GM12878 (cell line): ENCODE measurements at regions not wholly inside any gene's neighbourhood (a gene's known extent, or its start where the extent isn't known, plus 50 kb on each side); places are given as distances from the start of the nearest gene placed in this dataset.

Source experiments
- ATAC-seq: fragments of 200-7000 bp; cut with Tn5 transposase; 3 replicates; pipeline ENCODE4 v1.9.1; 2020; ENCODE audit warnings: mild to moderate bottlenecking, moderate library complexity
- BruUV-seq: library from RNA; stranded (reverse); fragments of 400-500 nt; replicated peaks from 2 replicates; lab custom pipeline; 2021; lab: Mats Ljungman, UMichigan
- CTCF ChIA-PET: fragments of 300-600 bp; sonication (Branson Sonifier 250); formaldehyde crosslinking; extraction: SDS; loops from one replicate; lab custom pipeline; 2021; ENCODE audit warnings: inconsistent platforms; lab: Yijun Ruan, JAX
- POLR2A ChIA-PET: fragments of 350-600 bp; formaldehyde crosslinking; extraction: SDS; loops from one replicate; lab custom pipeline; 2021; ENCODE audit warnings: inconsistent platforms; lab: Charles Lee
- RAD21 ChIA-PET: fragments of 300-600 bp; sonication (Branson Sonifier 250); formaldehyde crosslinking; loops from one replicate; lab custom pipeline; 2023; ENCODE audit warnings: antibody characterized with exemption; ENCODE audit not compliant: unreplicated experiment; lab: Charles Lee
- SMC1A ChIA-PET: fragments of 300-600 bp; sonication (Branson Sonifier 250); formaldehyde crosslinking; loops from one replicate; lab custom pipeline; 2023; ENCODE audit not compliant: unreplicated experiment, uncharacterized antibody; lab: Charles Lee
- DNase-seq: peaks from one replicate; pipeline ENCODE4 v3.0.0-alpha.2; 2011; ENCODE audit warnings: low read depth, low spot score
- FAIRE-seq: peaks from 3 replicates; lab custom pipeline; 2011; peaks lifted over from hg19 to GRCh38; lab: Jason Lieb, UNC
- H2AFZ ChIP-seq: 2 replicates; pipeline ENCODE4 v1.6.0; 2011; ENCODE audit warnings: low read depth, low read length, control low read depth; ENCODE audit not compliant: control insufficient read depth
- H3K27ac ChIP-seq: 2 replicates; pipeline ENCODE4 v1.5.1; 2011; ENCODE audit warnings: control low read depth; ENCODE audit not compliant: control insufficient read depth, insufficient read depth
- H3K27me3 ChIP-seq, 2 experiments: replicated peaks in 1 of 2; 2 replicates each; pipeline versions ENCODE4 v1.6.0 to v1.6.1; 2011; ENCODE audit warnings: low read length in 1 of 2; ENCODE audit not compliant: control insufficient read depth in 2 of 2, insufficient read depth in 2 of 2
- H3K36me3 ChIP-seq, 2 experiments: 2 replicates each; pipeline ENCODE4 v1.5.1; 2011; ENCODE audit warnings: low read length in 1 of 2; ENCODE audit not compliant: control insufficient read depth in 2 of 2, insufficient read depth in 2 of 2
- H3K4me1 ChIP-seq: 2 replicates; pipeline ENCODE4 v1.6.1; 2011; ENCODE audit warnings: mild to moderate bottlenecking, low read length, moderate library complexity, mixed read lengths; ENCODE audit not compliant: control insufficient read depth, insufficient read depth
- H3K4me2 ChIP-seq: 2 replicates; pipeline ENCODE4 v1.6.0; 2011; ENCODE audit warnings: control low read depth; ENCODE audit not compliant: control insufficient read depth, insufficient read depth
- H3K4me3 ChIP-seq: fragments of 200-600 bp; sonication (generic); 2 replicates; pipeline ENCODE4 v1.5.1; 2016
- H3K79me2 ChIP-seq: 2 replicates; pipeline ENCODE4 v1.6.0; 2011; ENCODE audit warnings: low read length; ENCODE audit not compliant: control insufficient read depth, insufficient read depth
- H3K9ac ChIP-seq: 2 replicates; pipeline ENCODE4 v1.8.0; 2011; ENCODE audit warnings: low read length, control low read depth, mixed read lengths; ENCODE audit not compliant: control insufficient read depth, insufficient read depth
- H3K9me3 ChIP-seq: replicated peaks from 3 replicates; pipeline ENCODE4 v1.5.1; 2011; ENCODE audit warnings: mild to moderate bottlenecking, low read length; ENCODE audit not compliant: control insufficient read depth, insufficient read depth
- H4K20me1 ChIP-seq: 2 replicates; pipeline ENCODE4 v1.6.0; 2011; ENCODE audit not compliant: control insufficient read depth, insufficient read depth
- CHD1 ChIP-seq: IDR thresholded peaks from 2 replicates; pipeline ENCODE4 v1.6.1; 2012; ENCODE audit warnings: low read depth, low read length, improper control_type of control experiment
- EP300 ChIP-seq, 2 experiments: fragments of 150-350 bp in 1 of 2; IDR thresholded peaks; 2 replicates each; pipeline ENCODE4 v1.6.1; 2011 to 2012; ENCODE audit warnings: low read depth in 2 of 2, low read length in 2 of 2, borderline replicate concordance in 1 of 2, improper control_type of control experiment in 1 of 2, inconsistent platforms in 1 of 2; ENCODE audit not compliant: control insufficient read depth in 1 of 2
- FOXM1 ChIP-seq: IDR thresholded peaks from 2 replicates; pipeline ENCODE4 v1.6.1; 2012; ENCODE audit warnings: low read depth, mild to moderate bottlenecking, inconsistent platforms, low read length, moderate library complexity
- KLF5 ChIP-seq: fragments of 450-650 bp; IDR thresholded peaks from 2 replicates; pipeline ENCODE4 v1.6.1; 2014; ENCODE audit warnings: mild to moderate bottlenecking; ENCODE audit not compliant: partially characterized antibody
- MEF2A ChIP-seq: IDR thresholded peaks from 2 replicates; pipeline ENCODE4 v1.6.1; 2011; ENCODE audit warnings: low read depth, mild to moderate bottlenecking, low read length, moderate library complexity; ENCODE audit not compliant: insufficient read depth
- MYC ChIP-seq: IDR thresholded peaks from 2 replicates; pipeline ENCODE4 v1.6.1; 2011; ENCODE audit warnings: mild to moderate bottlenecking, low read length, moderate library complexity, inconsistent platforms; ENCODE audit not compliant: insufficient read depth, insufficient replicate concordance, insufficient read length, severe bottlenecking
- NR2F1 ChIP-seq: fragments of 450-650 bp; conservative IDR thresholded peaks from 2 replicates; pipeline ENCODE4 v1.6.1; 2017; ENCODE audit warnings: mild to moderate bottlenecking
- POU2F2 ChIP-seq: IDR thresholded peaks from 3 replicates; pipeline ENCODE4 v1.6.1; 2011; ENCODE audit warnings: low read depth, mild to moderate bottlenecking, low read length, borderline replicate concordance
- SUPT20H ChIP-seq: IDR thresholded peaks from 2 replicates; pipeline ENCODE4 v1.6.1; 2011; ENCODE audit warnings: low read depth, mild to moderate bottlenecking, low read length, moderate library complexity, borderline replicate concordance; ENCODE audit not compliant: control insufficient read depth
- SUZ12 ChIP-seq: fragments of 200-600 bp; sonication (generic); IDR thresholded peaks from one replicate; pipeline ENCODE4 v1.6.1; 2018; ENCODE audit warnings: antibody characterized with exemption, mild to moderate bottlenecking; ENCODE audit not compliant: unreplicated experiment
- WRNIP1 ChIP-seq: IDR thresholded peaks from 2 replicates; pipeline ENCODE4 v1.6.1; 2011; ENCODE audit warnings: low read depth, low read length, improper control_type of control experiment, borderline replicate concordance
- ZNF207 ChIP-seq: fragments of 450-650 bp; IDR thresholded peaks from 2 replicates; pipeline ENCODE4 v1.6.1; 2014; ENCODE audit warnings: antibody characterized with exemption, mild to moderate bottlenecking, borderline replicate concordance
- WGBS: methylation state at CpG from one replicate; pipeline ENCODE4 v1.1.6; 2016; ENCODE audit warnings: low lambda C conversion rate; ENCODE audit not compliant: insufficient replicate concordance, insufficient coverage; ENCODE audit errors: missing lambda C conversion rate; 5-methylcytosine and 5-hydroxymethylcytosine counted together
- in situ Hi-C: fragments of 300-500 bp; cut with MboI; formaldehyde crosslinking; loops from 9 replicates; pipeline ENCODE4 v1.14.3; 2018; ENCODE audit warnings: mixed read lengths
- intact Hi-C: fragments of 100-400 bp; cut with micrococcal nuclease; formaldehyde crosslinking; loops from one replicate; pipeline ENCODE4 v1.14.2; 2022; ENCODE audit not compliant: unreplicated experiment
- TF ChIP-seq, protein P1 (sequence below): fragments of 450-650 bp; conservative IDR thresholded peaks from 2 replicates; pipeline ENCODE4 v1.6.1; 2017; ENCODE audit warnings: mild to moderate bottlenecking, moderate library complexity
- TF ChIP-seq, protein P2 (sequence below): IDR thresholded peaks from 2 replicates; pipeline ENCODE4 v1.6.1; 2011; ENCODE audit warnings: borderline replicate concordance, low read depth, mild to moderate bottlenecking, moderate library complexity, low read length; ENCODE audit not compliant: insufficient read depth, poor library complexity, severe bottlenecking

DNA sequence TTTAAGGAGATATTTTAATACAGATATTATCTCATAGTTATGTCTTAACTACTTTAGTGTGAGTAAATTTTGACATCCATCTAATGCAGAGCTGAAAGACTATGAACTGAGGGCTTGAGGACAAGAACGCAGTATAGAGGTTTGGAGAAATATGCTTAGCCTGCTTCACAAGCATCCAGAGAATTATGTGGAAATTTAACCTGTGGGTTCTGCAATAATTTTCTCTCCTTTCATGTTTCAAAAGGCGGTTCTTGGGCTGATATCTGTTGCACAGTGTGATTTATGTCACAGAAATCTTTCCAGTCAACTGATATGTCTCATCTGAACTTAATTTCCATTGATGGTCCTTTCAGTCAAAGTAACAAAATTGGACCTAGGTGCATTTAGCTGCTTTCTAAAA lies 371.9 kb upstream of the VRK2 start:
- RAD21 ChIA-PET = interaction anchor here (1.2 kb wide), 1 partner anchor 333 kb away, joined by 3 read pairs; no protein-coding TSS in a partner anchor
- Histone ChIP-seq H3K9ac (no peak overlapping the region), H4K20me1 (no peaks in the 10 kb centered on the region), H3K4me1 (no peaks in the 10 kb centered on the region), H3K27me3 (no peaks in the 10 kb centered on the region), H3K27ac (no peak overlapping the region), H3K4me2 (no peak overlapping the region), H2AFZ (no peak overlapping the region), H3K79me2 (no peaks in the 10 kb centered on the region), H3K9me3 (no peaks in the 10 kb centered on the region), H3K36me3 (no peaks in the 10 kb centered on the region), H3K4me3 (no peak overlapping the region)
- SMC1A ChIA-PET = interaction anchor here (0.8 to 0.9 kb wide), 2 partner anchors 58 to 178 kb away, joined by 3 to 4 read pairs; no protein-coding TSS in a partner anchor
- POLR2A ChIA-PET = no interaction called here
- intact Hi-C loops (no loop called here), in situ Hi-C loops (no loop called here)
- ATAC-seq = no peak
- no peak for FAIRE-seq
- no peak for DNase-seq
- TF ChIP-seq WRNIP1 (no peak), EP300 (IDR thresholded peaks at IDR 0.05; ENCODE audit: borderline replicate concordance in 1 of 2, control insufficient read depth in 1 of 2, low read depth in 2 of 2, low read length in 2 of 2) (no peak), NR2F1 (no peak), KLF5 (no peak), MYC (no peak), POU2F2 (no peak), FOXM1 (no peak)
- WGBS = 47% methylated on average over 2 of the region's 2 CpGs
- no TSS peak for BruUV-seq
- CTCF ChIA-PET = interaction anchor here (1.5 kb wide), 1 partner anchor 17 kb away, joined by 3 read pairs; no protein-coding TSS in a partner anchor

DNA sequence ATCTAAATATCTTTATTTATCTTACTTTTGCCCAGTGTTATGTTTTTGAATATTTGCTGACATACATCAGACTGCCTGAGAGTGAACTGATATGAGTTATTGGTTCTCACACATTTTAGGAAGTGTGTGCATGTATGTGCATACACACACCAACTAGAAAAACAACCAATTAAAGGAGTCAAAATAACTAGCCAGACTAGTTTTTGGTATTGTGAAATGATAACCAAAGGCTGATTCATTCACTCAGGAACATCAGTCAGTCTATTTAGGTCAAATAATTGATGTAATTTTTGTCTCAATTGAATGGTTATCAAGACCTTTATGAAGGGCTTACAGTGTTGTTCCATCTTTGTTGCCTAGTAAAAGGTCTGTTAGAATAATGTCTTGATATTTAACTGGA lies 369.3 kb upstream of the VRK2 start:
- ChIA-PET POLR2A (no interaction called here), RAD21 (no interaction called here), SMC1A (interaction anchor here (0.5 kb wide), 1 partner anchor 436 kb away, joined by 3 read pairs; no protein-coding TSS in a partner anchor), CTCF (no interaction called here)
- no peak for FAIRE-seq
- ATAC-seq = no peak
- in situ Hi-C loops = no loop called here
- no peaks in the 10 kb centered on the region for H4K20me1 ChIP-seq
- H3K9me3 ChIP-seq = no peaks in the 10 kb centered on the region
- no peak overlapping the region for H2AFZ ChIP-seq
- intact Hi-C loops = no loop called here
- H3K79me2 ChIP-seq = no peaks in the 10 kb centered on the region
- DNase-seq = no peak
- no TSS peak for BruUV-seq
- H3K4me2 ChIP-seq = no peak overlapping the region
- no peak overlapping the region for H3K27ac ChIP-seq
- H3K27me3 ChIP-seq = no peaks in the 10 kb centered on the region
- H3K4me3 ChIP-seq = no peak overlapping the region
- no peak overlapping the region for H3K9ac ChIP-seq
- no peaks in the 10 kb centered on the region for H3K36me3 ChIP-seq
- no peaks in the 10 kb centered on the region for H3K4me1 ChIP-seq
- TF ChIP-seq, protein P1, sequence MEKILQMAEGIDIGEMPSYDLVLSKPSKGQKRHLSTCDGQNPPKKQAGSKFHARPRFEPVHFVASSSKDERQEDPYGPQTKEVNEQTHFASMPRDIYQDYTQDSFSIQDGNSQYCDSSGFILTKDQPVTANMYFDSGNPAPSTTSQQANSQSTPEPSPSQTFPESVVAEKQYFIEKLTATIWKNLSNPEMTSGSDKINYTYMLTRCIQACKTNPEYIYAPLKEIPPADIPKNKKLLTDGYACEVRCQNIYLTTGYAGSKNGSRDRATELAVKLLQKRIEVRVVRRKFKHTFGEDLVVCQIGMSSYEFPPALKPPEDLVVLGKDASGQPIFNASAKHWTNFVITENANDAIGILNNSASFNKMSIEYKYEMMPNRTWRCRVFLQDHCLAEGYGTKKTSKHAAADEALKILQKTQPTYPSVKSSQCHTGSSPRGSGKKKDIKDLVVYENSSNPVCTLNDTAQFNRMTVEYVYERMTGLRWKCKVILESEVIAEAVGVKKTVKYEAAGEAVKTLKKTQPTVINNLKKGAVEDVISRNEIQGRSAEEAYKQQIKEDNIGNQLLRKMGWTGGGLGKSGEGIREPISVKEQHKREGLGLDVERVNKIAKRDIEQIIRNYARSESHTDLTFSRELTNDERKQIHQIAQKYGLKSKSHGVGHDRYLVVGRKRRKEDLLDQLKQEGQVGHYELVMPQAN = no peak
- TF ChIP-seq ZNF207 (no peak), MEF2A (no peak), CHD1 (no peak), SUPT20H (no peak), NR2F1 (no peak), SUZ12 (no peak)
- TF ChIP-seq, protein P2, sequence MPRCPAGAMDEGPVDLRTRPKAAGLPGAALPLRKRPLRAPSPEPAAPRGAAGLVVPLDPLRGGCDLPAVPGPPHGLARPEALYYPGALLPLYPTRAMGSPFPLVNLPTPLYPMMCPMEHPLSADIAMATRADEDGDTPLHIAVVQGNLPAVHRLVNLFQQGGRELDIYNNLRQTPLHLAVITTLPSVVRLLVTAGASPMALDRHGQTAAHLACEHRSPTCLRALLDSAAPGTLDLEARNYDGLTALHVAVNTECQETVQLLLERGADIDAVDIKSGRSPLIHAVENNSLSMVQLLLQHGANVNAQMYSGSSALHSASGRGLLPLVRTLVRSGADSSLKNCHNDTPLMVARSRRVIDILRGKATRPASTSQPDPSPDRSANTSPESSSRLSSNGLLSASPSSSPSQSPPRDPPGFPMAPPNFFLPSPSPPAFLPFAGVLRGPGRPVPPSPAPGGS = no peak
